ENCODE measurements at regions not wholly inside any gene's neighbourhood (a gene's known extent, or its start where the extent isn't known, plus 50 kb on each side); places are given as distances from the start of the nearest gene placed in this dataset.
A peak's percentile ranks its signal among the peaks of the same experiment; 100 is the strongest.

- POLR2A ChIA-PET, result no interaction called here
- DNase-seq (ENCODE audit: low read depth in 1 of 2, low spot score in 1 of 2) (no peak), FAIRE-seq (peak; percentile 7), ATAC-seq (no peak)
- no peak overlapping the region for H3K27ac ChIP-seq
- no peaks in the 10 kb centered on the region for H3K9me3 ChIP-seq
- CTCF ChIA-PET, result interaction anchor here (0.6 kb wide), 1 partner anchor 26 kb away, joined by 3 read pairs; no protein-coding TSS in a partner anchor
- no peak overlapping the region for H3K4me2 ChIP-seq
- peaks cover 11% of the 10 kb centered on the region for H3K4me1 ChIP-seq
- H3K4me3 ChIP-seq, result no peak overlapping the region
- WGBS (ENCODE audit: missing lambda C conversion rate), result 65% methylated on average over 2 of the region's 2 CpGs
- no peak for TF ChIP-seq KDM5A (IDR thresholded peaks at IDR 0.05)
- no peak for TF ChIP-seq ESRRA (IDR thresholded peaks at IDR 0.05; ENCODE audit: borderline replicate concordance, low read length)
- TF ChIP-seq RCOR1 (IDR thresholded peaks at IDR 0.05; ENCODE audit: low read depth, low read length), result no peak
- TF ChIP-seq EP300 (IDR thresholded peaks at IDR 0.05), result no peak
- no peak for TF ChIP-seq TP53 (CRISPR knock-in tag; IDR thresholded peaks at IDR 0.05)
- no peak for TF ChIP-seq CHD4 (IDR thresholded peaks at IDR 0.05; ENCODE audit: borderline replicate concordance)
- TF ChIP-seq, protein P1, sequence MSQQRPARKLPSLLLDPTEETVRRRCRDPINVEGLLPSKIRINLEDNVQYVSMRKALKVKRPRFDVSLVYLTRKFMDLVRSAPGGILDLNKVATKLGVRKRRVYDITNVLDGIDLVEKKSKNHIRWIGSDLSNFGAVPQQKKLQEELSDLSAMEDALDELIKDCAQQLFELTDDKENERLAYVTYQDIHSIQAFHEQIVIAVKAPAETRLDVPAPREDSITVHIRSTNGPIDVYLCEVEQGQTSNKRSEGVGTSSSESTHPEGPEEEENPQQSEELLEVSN (IDR thresholded peaks at IDR 0.05; ENCODE audit: borderline replicate concordance, low read depth), result no peak
These were observed 219.3 kb downstream of the GATA3 start for GRCh38 chr10:8273749-8274148.

GRCh38 chr10:8275911-8276310 is 221.4 kb downstream of the GATA3 start:
- CTCF ChIA-PET, result interaction anchor here (0.6 to 1.0 kb wide), 3 partner anchors 18 to 32 kb away, joined by 3 read pairs; no protein-coding TSS in a partner anchor
- FAIRE-seq (no peak), ATAC-seq (no peak), DNase-seq (ENCODE audit: low read depth in 1 of 2, low spot score in 1 of 2) (no peak)
- Histone ChIP-seq H3K4me1 (peaks cover 17% of the 10 kb centered on the region), H3K27ac (no peak overlapping the region), H3K4me3 (no peak overlapping the region), H3K4me2 (no peak overlapping the region), H3K9me3 (no peaks in the 10 kb centered on the region)
- WGBS (ENCODE audit: missing lambda C conversion rate), result 79% methylated on average over 7 of the region's 7 CpGs
- TF ChIP-seq HDAC2 (IDR thresholded peaks at IDR 0.05) (no peak), SMC3 (IDR thresholded peaks at IDR 0.05) (no peak), TFCP2L1 (CRISPR knock-in tag; IDR thresholded peaks at IDR 0.05) (no peak), HOXB5 (CRISPR knock-in tag; IDR thresholded peaks at IDR 0.05) (no peak), FOXS1 (CRISPR knock-in tag; IDR thresholded peaks at IDR 0.05) (no peak), RFX5 (IDR thresholded peaks at IDR 0.05) (no peak), TP53 (CRISPR knock-in tag; IDR thresholded peaks at IDR 0.05) (no peak), CEBPB (IDR thresholded peaks at IDR 0.05) (no peak), BHLHE40 (IDR thresholded peaks at IDR 0.05; ENCODE audit: low read depth, low read length) (no peak), MAZ (IDR thresholded peaks at IDR 0.05; ENCODE audit: borderline replicate concordance, low read depth, low read length) (no peak), CHD2 (IDR thresholded peaks at IDR 0.05; ENCODE audit: low read length, partially characterized antibody) (no peak)
- TF ChIP-seq, protein P2, sequence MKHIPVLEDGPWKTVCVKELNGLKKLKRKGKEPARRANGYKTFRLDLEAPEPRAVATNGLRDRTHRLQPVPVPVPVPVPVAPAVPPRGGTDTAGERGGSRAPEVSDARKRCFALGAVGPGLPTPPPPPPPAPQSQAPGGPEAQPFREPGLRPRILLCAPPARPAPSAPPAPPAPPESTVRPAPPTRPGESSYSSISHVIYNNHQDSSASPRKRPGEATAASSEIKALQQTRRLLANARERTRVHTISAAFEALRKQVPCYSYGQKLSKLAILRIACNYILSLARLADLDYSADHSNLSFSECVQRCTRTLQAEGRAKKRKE (CRISPR knock-in tag; IDR thresholded peaks at IDR 0.05; ENCODE audit: low read depth), result no peak
- TF ChIP-seq, protein P3, sequence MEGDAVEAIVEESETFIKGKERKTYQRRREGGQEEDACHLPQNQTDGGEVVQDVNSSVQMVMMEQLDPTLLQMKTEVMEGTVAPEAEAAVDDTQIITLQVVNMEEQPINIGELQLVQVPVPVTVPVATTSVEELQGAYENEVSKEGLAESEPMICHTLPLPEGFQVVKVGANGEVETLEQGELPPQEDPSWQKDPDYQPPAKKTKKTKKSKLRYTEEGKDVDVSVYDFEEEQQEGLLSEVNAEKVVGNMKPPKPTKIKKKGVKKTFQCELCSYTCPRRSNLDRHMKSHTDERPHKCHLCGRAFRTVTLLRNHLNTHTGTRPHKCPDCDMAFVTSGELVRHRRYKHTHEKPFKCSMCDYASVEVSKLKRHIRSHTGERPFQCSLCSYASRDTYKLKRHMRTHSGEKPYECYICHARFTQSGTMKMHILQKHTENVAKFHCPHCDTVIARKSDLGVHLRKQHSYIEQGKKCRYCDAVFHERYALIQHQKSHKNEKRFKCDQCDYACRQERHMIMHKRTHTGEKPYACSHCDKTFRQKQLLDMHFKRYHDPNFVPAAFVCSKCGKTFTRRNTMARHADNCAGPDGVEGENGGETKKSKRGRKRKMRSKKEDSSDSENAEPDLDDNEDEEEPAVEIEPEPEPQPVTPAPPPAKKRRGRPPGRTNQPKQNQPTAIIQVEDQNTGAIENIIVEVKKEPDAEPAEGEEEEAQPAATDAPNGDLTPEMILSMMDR (IDR thresholded peaks at IDR 0.05), result no peak
- TF ChIP-seq, protein P4, sequence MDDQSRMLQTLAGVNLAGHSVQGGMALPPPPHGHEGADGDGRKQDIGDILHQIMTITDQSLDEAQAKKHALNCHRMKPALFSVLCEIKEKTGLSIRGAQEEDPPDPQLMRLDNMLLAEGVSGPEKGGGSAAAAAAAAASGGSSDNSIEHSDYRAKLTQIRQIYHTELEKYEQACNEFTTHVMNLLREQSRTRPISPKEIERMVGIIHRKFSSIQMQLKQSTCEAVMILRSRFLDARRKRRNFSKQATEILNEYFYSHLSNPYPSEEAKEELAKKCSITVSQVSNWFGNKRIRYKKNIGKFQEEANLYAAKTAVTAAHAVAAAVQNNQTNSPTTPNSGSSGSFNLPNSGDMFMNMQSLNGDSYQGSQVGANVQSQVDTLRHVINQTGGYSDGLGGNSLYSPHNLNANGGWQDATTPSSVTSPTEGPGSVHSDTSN (IDR thresholded peaks at IDR 0.05), result no peak
- POLR2A ChIA-PET, result no interaction called here

DNA sequence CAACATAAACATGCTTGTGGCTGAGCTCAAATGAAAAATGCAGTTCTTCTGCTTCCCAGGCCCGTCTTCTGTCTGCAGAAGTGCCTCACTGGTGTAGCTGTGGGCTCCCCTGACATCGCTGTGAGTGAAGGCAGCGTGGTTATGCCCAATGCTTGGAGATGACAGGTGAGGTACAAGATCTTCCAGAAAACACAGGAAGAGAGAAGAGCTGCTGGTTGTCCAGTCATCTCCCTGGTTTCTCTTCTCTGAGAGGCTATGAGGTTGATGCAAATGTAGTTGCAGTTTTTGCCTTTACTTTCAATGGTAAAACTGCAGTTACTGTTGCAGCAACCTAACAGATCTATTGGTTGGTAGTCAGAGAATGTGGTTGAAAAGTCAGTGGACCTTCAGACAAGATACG is 223.6 kb downstream of the GATA3 start:
- ATAC-seq (no peak), DNase-seq (ENCODE audit: low read depth in 1 of 2, low spot score in 1 of 2) (no peak), FAIRE-seq (no peak)
- Histone ChIP-seq H3K4me2 (no peak overlapping the region), H3K4me1 (peaks cover 12% of the 10 kb centered on the region), H3K4me3 (no peak overlapping the region), H3K9me3 (no peaks in the 10 kb centered on the region), H3K27ac (no peak overlapping the region)
- CTCF ChIA-PET, result interaction anchor here (0.6 kb wide), 1 partner anchor 354 kb away, joined by 3 read pairs; no protein-coding TSS in a partner anchor
- 82% methylated on average over 4 of the region's 4 CpGs for WGBS (ENCODE audit: missing lambda C conversion rate)
- POLR2A ChIA-PET, result no interaction called here
- TF ChIP-seq CEBPB (IDR thresholded peaks at IDR 0.05), result no peak
- TF ChIP-seq, protein P3 (IDR thresholded peaks at IDR 0.05), result no peak
- TF ChIP-seq HEYL (CRISPR knock-in tag; IDR thresholded peaks at IDR 0.05), result no peak
- no peak for TF ChIP-seq POLR2AphosphoS2 (conservative IDR thresholded peaks at IDR 0.05; ENCODE audit: low read length)
- no peak for TF ChIP-seq KDM5A (IDR thresholded peaks at IDR 0.05)
- TF ChIP-seq KDM1A (IDR thresholded peaks at IDR 0.05; ENCODE audit: low read depth), result no peak
- TF ChIP-seq USF2 (IDR thresholded peaks at IDR 0.05), result no peak
- TF ChIP-seq, protein P4 (IDR thresholded peaks at IDR 0.05), result no peak
- no peak for TF ChIP-seq MAX (IDR thresholded peaks at IDR 0.05)
- no peak for TF ChIP-seq POLR2A (IDR thresholded peaks at IDR 0.05; ENCODE audit: low read length)
- TF ChIP-seq MAFK (IDR thresholded peaks at IDR 0.05; ENCODE audit: partially characterized antibody), result no peak
